Ishikawa (cell line): ENCODE measurements at regions not wholly inside any gene's neighbourhood (a gene's known extent, or its start where the extent isn't known, plus 50 kb on each side); places are given as distances from the start of the nearest gene placed in this dataset.

ENCODE experiments used
- CEBPB ChIP-seq: IDR thresholded peaks from 2 replicates; pipeline ENCODE4 v1.6.1; 2012
- EP300 ChIP-seq: IDR thresholded peaks from 2 replicates; pipeline ENCODE4 v1.6.1; 2012; ENCODE audit warnings: borderline replicate concordance
- MAX ChIP-seq: IDR thresholded peaks from 2 replicates; pipeline ENCODE4 v1.6.1; 2012
- REST ChIP-seq: IDR thresholded peaks from 2 replicates; pipeline ENCODE4 v1.6.1; 2012; ENCODE audit warnings: low read depth, mild to moderate bottlenecking

- TF ChIP-seq MAX (no peak), EP300 (no peak), CEBPB (no peak), REST (no peak)
These were observed 487.9 kb upstream of the SGO1 start for GRCh38 chr3:20673866-20674265.
